NCI-H524 treated with DMSO at 0.1 percent for 48 hours (cell line): ENCODE measurements at regions not wholly inside any gene's neighbourhood (a gene's known extent, or its start where the extent isn't known, plus 50 kb on each side); places are given as distances from the start of the nearest gene placed in this dataset.

ENCODE experiments used
- DNase-seq: peaks from one replicate; lab custom pipeline; 2025; lab: John Stamatoyannopoulos, UW

DNA sequence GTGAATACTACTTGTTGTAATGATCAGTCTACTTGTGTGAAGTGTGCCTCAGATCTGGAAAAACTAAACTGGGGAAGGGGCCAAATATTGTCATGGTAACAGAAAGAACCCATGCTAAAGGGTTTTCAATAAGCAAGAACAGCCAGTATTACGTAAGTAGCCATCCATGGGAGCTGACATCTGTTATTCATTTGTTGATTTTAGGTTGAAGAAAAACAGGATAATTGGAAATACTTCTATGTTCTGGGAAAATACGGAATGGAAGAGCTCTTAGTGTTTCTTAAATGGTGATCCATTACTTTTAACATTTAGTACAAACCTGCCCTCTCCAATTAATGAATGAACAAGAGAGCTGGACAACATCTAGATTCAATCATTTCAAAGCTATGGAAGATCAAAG, 485.8 kb downstream of the NTRK2 start:
- DNase-seq, result no peak

DNA sequence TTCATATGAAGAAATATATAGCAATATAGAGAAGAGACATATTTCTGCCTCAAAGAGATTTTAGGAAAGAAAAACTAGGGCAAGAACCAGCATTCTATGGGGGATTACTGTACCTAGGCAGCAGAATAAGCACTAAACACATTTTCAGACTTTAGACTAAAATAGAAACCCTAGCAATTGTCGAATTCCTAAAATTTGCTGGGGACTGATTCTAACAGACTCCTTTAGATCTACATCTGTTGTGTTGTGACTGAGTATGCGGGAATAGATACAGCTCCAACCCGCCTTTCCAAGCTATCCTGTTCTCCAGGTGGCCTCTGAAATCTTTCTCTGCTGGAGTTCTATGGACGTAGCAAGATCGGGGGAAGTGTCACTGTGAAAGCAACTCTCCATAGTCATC, 482.2 kb downstream of the NTRK2 start:
- no peak for DNase-seq

DNA sequence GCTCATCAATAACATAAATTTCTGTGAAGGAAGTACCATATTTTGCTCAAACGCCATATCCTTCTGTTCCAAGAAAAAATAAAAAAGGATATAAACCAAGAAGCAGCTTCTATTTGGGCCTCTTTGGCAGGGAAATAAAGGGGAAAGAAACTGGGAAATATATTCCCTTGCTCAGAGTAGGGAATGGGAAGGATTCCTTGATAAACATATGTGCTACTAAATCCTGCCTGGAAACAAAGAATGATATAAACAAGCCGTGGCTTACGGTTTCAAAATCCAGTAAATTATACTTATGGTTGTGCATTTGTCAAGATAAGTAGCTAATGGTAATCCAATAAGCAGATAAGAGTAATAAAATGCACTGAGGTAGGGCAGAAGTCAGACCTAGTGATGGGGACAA, 481.6 kb downstream of the NTRK2 start:
- DNase-seq, result no peak

DNA sequence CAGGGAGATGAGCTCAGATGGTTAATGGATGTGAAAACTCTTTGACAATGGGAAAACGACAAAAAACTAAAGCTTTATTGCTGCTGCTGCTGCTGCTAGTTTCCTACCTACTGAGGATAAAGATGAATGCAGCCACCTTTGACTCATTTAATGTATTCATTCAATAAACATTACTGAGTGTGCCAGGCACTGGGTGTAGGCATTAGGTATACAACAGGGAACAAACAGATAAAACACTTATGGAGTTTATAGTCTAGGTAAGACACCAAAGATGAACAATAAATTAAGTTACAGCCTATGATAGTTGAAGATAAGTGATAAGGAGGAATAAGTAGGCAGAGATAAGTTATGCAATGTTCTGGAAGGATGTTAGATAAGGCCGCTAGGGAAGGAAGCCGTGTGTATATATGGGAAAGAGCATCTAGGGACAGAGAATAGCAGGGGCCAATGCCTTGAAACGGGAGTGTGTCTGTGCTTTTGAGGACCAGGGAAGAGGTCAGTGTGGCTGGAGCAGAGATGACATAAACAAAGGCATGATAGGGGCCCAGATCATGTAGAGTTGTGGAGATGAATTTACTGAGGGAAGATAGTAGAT, 477.6 kb downstream of the NTRK2 start:
- DNase-seq, result no peak

DNA sequence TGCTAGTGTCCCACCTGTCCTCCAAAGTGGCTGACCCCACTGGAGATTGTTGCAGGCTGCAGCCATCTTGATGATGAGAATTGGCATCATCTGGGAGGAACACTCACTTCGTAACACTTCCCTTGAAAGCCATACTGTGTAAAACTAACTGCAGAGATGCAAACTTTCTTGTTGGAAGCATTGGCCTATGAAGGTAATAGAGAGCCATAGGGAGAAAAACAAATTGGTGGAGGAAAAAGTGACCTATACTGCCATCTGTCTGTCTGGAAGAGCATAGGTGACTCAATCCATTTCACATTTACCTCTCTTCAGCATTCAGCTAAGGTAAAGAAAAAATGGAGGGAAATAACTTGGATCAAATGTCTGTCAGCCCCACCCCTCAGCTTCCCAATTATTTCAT, 473.4 kb downstream of the NTRK2 start:
- no peak for DNase-seq

DNA sequence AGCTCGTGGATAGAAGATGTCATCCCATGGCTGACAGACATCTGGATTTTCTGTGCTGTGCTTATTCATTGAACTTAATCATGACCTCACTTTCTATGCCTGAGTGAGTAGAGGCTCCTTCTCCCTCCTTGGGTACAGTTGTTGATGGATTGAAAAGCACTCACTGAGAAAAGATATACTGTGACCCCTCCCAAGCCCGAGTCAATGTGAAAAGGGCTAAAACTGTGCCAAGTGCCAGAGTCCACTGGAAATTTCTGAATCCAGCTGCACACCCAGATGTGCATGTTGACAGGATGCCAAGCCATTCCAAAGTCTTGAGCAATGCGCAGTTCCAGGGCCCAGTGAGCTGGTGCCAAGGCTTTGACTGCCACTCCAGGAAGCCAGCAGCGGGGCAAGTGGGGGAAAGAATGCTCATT, 473.0 kb downstream of the NTRK2 start:
- DNase-seq, result no peak

DNA sequence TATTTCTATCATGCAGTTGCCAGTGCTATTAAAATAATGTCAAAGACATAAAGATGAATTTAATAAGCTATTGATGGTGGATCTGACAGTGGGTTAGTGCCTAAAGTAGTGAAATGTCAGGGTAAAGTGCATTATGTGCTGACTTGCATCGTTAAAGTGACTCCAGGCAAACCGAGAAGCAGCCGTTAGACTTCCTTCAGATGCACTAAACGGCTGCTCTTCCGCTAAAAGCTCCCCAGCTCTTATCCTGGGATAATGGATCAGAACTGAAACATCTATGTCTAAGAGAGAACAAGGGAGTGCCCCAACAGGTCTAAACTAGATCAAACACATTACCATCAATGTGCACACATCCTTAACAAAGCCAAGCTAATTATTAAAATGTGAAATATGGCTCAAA, 468.2 kb downstream of the NTRK2 start:
- no peak for DNase-seq

DNA sequence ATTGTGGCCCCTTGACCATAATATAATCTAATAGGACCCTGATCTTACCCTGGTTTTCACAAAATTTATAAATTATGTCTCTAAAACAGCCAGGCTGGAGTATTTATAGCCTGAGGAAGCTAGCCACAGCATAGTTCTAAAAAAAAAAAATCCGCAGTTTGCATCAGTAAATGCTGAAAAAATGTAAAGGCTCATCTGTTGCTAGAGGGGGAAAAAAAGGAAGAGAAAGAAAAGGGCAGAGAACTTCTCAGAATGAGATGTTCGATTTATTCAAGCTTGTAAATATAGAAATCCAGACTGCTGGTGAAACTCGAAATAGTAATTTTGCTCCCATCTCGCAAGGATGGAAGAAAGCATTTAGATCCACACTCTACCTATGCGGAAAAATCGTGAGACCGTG, 467.5 kb downstream of the NTRK2 start:
- no peak for DNase-seq

DNA sequence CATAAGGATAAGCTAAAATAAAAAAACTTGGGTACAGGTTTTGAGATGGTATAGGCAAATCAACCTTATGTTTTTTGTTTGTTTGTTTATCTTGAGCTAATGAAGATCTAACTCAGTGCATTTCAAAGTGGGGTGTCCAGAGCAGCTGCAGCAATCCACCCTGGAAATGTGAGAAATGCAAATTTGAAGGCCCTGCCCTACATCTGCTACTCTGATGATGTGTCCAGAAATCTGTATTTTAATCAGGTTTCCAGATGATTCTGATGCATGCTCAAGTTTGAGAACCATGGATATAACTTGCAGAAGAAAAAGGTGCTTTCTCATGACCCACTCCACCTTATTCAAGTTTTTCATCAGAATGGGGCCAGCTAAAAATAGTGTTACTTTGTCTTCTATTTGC, 467.0 kb downstream of the NTRK2 start:
- DNase-seq, result no peak

DNA sequence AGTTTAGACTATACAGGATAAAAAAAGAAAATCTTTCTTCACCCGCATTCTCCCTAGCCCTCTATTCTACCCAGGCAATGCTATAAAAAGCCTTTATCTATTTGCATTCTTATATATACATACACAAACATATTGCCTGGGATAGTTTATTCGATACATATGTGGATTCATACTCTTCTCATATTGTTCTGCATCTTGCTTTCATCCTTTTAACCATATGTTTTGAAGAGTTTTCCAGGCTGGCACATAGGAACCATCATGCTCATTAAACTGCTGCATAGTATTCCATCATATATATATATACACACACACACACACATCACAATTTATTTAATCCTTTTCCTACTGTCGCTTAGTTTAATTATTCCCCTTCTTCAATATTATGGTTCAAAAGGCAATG, 461.2 kb downstream of the NTRK2 start:
- no peak for DNase-seq

DNA sequence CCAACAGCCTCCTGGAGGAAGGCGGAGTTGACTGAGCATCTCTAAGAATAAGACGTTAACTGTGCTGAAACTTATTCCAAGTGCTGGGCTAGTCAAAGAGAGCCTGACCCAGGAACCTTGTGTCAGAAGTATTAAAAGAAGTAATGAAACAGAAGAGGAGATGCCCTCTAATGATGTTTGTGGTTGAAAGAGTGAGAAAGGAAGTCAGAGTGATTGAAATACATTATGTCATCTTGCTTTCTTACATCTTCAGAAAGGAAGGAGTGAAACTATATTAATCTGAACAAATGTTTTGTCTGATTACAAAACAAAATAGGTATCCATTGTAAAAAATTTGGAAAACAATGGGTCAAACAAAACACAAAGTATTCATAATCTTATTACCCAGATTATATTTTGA, 460.7 kb downstream of the NTRK2 start:
- no peak for DNase-seq

DNA sequence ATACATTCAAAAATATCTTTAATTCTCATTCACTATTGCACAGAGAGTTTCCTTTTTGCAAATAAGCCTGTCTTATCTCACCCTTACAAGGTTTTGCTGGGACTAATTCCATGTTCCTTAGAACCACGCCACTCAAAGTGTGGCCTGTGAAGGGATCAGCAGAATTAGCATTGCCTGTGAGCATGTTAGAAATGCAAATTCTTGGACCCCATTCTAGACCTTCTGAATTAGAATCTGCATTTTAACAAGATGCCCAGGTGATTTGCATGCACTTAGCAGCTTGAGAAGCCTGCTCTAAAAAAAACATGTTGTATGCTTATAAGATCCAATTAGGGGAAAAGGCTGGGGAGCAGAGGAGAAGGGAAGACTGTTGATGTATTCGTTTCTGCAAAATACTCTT, 460.0 kb downstream of the NTRK2 start:
- DNase-seq, result no peak

DNA sequence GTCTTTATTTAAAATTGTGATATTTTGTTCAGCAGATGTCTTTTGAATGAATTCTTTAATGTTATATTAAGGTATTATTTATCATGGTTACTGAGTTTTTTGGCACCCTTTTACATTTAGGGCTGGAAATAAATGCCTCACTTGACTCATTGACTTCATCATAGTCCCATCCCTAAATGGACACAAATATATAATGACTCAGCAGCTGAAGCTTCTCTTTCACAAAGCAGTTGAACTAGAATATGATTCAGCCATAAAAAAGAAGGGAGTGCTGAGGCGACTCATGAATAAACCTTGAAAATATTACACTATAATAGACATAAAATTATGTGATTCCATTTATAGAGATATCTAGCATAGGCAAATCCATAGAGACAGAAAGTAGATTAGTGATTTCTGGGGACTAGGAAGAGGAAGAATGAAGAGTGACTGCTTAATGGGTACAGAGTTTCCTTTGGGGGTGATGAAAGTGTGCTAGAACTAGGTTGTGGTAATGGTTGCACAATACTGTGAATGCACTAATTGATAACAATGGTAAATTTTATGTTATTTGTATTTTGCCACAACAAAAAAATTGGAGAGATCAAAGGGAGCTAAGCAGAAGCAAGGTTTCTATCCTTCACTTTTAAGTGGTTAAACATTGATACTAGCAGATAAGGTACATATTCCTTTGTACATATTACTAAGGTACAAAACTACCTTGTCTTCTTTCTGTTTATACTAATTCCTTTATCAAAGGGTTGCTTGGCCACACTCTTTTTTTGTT, 449.6 kb downstream of the NTRK2 start:
- no peak for DNase-seq

DNA sequence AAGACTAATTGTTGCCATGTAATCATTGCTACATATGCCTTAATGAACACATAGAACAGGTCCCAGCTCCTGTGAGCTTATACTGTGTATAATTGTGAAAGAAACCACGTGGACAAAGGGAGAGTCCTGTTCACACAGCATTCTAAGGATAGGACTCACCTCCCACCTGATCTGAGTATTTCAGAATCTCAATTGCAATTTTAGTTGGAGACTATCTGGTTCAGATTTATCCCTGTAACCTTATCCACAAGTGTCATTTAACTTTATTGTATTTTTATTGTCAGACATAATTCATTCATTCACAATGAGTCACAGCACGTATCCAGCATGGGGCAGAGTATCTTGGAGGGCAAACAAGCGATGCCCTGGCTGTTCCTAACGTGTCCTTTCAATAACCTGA, 448.3 kb downstream of the NTRK2 start:
- DNase-seq, result no peak

DNA sequence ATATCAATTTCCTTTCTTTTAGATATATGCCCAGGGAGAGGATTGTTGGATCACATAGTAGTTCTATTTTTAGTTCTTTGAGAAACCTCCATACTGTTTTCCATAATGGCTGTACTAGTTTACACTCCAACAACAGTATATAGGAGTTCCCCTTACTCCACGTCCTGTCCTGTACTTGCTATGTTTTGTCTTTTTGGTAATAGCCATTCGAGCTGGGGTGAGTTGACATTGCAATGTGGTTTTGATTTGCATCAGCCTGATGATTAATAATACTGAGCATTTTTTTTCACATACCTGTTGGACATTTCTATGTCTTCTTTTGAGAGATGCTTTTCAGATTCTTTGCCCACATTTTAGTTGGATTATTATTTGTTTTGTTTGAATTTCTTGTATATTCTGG, 445.9 kb downstream of the NTRK2 start:
- no peak for DNase-seq

DNA sequence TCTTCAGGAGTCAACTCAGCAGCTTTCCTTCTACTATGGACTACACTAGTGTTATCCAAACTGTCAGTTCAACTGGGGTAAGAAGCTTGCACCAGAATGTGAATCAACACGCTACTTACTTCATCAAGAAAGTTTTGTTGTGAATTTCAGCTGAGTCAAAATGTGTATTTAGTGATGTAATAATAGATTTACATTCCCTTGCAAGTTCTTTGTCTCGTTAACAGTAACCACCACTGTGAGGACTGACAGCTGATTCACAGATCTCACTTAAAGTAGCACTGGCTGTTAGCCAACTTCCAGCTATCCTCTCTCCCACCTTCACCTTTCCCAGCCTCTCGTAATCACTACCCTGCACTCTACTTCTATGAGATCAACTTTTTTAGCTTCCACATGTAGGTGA, 445.3 kb downstream of the NTRK2 start:
- DNase-seq, result no peak

DNA sequence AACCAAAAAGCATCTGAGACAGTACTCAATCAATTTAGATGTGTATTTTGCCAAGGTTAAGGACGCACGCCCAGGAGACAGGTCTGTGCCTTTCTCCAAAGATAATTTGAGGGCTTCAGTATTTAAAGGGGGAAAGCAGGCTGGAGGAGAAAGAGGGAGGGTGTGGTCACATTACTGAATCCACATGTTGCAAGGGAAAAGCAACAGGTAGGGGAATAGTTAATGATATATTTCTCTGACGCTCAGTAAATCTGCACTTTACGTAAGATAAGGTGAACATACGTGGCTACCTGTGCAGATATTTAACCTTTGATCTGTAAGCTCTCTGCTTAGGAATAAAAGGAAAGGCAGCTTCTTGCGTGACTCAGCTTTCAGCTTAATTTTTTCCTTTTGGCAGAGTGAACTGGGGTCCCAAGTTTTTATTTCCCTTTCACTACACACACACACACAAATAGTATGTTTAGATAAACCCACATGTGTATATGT, 443.4 kb downstream of the NTRK2 start:
- DNase-seq, result no peak

DNA sequence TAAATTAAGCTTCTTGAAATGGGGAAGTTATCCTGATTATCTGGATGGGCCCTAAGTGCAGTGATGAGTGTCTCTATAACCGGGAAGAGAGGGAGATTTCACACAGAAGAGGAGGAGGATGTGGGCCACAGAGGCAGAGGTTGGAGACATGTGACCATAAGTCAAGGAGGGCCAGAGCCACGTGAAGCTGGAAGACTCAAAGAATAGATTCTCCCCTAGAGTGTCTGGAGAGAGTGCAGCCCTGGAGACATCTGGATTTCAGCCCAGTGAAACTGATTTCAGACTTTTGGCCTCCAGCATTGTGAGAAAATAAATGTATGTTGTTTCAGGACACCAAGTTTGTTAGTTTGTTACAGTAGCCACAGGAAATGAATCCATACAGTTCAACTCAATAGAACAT, 442.9 kb downstream of the NTRK2 start:
- DNase-seq, result no peak

DNA sequence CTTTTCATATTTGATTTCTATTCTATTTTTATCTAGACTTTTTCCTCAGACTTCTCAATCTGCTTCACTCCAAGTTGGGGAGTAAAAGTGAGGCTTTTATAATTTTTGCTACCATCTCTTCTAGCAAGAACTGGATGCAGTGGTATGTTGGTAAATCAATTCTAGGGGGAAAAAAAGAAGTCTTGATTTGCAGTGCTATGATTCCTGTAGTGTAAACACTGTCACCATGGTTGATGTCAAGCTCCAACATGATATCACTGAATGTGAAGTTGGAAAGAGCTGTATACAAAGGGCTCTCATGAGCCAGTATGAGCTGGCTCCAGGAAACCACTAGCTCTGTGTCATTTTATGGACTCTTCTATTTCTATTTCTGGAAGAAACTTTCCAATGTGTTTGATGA, 439.2 kb downstream of the NTRK2 start:
- no peak for DNase-seq

DNA sequence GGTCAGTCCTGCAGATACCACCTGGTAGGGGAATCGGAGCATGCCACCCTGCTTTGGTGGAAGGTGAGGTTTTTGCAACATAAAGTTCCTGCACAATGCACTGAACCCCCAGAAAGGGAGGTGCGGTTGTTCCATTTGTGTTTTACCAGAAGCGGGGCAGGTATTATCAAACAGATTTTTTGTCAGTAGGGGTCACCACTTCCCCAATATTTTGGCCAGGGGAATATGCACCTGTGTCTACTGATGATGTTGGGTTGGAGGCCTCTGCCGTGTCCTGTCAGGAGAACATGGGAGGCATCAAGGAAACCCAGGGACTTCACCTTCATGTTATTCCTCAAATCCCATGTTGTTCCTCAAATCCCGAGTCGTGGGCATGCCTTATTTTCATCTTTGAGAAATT, 438.7 kb downstream of the NTRK2 start:
- no peak for DNase-seq

DNA sequence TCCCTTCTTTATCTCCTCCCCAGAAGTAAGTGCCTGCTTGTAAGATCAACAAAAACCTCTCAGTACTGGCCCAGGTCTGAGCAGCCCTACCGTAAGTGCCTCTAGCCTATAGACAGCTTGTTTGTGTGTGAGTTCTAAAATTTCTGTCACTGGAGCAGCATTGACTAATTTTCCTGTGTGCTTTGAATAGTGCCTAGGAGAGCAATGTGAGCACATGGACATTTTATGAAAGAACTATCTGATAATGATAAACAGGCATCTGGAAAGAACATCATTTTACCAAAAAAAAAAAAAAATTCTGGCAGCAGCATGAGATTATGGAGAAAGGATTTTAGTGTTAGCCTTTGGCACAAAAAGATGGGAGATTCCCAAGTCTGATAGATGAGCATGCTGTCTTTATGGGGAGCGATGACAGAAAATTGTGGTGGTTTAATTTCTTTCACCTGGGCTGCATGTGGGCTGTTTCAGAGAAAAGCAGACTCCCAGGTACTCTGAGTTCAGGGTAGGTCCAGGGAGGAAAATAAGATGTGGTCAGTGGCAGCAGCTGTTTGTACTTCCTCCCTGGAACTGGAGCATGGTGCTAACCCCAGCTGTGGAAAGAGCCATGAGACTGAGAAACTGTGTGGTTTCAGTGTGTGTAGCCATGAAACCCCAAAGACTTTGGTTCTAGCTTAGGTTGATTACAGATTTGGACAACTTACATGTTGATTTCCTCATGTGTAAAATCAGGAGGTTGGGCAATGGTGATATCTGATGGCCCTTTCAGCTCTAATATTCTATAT, 419.9 kb downstream of the NTRK2 start:
- DNase-seq, result no peak

DNA sequence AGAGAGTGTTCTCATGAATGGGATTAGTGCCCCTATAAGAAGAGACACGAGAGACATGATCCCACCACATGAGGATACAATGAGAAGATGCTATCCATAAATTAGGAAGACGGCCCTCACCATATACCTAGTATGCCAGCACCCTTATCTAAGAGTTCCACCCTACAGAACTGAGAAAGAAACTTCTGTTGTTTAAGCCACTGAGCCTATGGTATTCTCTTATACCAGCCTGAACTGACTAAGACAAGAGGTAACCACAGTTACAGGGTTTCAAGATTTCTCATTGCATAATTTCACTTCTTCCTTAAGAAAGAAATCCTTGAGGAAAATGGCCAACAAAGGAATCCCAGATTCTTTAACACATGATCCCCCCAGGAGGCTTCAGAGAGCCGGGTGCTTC, 412.4 kb downstream of the NTRK2 start:
- DNase-seq, result no peak

DNA sequence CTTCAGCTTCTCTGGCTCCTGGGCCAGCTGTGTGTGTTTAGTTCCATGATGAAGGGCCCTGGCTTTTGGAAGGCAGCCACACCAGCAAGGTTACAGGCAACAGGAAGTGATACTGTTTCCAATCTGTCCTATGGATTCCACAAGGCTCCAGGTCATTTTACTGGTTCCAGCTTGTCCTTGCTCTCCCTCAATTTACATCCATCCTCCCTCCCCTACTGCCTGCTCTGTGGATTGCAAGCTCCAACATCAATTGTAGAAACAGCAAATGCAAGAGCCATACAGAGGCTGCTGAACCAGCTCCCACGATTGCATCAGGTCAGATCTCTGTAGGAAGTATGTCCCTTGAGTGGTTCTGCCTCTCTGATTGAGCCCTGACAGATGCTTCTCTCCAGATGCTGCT, 409.8 kb downstream of the NTRK2 start:
- no peak for DNase-seq
